ENCODE measurements at regions not wholly inside any gene's neighbourhood (a gene's known extent, or its start where the extent isn't known, plus 50 kb on each side); places are given as distances from the start of the nearest gene placed in this dataset.

GRCh38 chr4:100086766-100087431 lies 103.4 kb downstream of the DDIT4L start:
- Histone ChIP-seq H3K9me1 (replicated peaks; ENCODE audit: control insufficient read depth, extremely low read depth, insufficient read depth, low read length) (no peaks in the 10 kb centered on the region), H2AFZ (ENCODE audit: low read depth, low read length) (no peak overlapping the region), H3K36me3 (ENCODE audit: control insufficient read depth in 2 of 2, extremely low read depth in 1 of 2, insufficient read depth in 2 of 2, low read length in 2 of 2) (no peaks in the 10 kb centered on the region), H4K20me1 (replicated peaks; ENCODE audit: control insufficient read depth, extremely low read depth, insufficient read depth, low read length) (no peaks in the 10 kb centered on the region), H3K27me3 (ENCODE audit: control insufficient read depth in 2 of 2, insufficient read depth in 2 of 2, low read length in 2 of 2) (no peaks in the 10 kb centered on the region), H3K4me1 (ENCODE audit: control insufficient read depth, extremely low read depth, insufficient read depth, low read length) (no peaks in the 10 kb centered on the region), H3K4me3 (replicated peaks in 1 of 3; ENCODE audit: insufficient read depth in 1 of 3, low read depth in 1 of 3, low read length in 3 of 3) (no peak overlapping the region), H3K79me2 (ENCODE audit: control insufficient read depth, insufficient read depth, low read length) (no peaks in the 10 kb centered on the region), H3K27ac (ENCODE audit: insufficient read depth, low read depth, low read length) (no peak overlapping the region), H3K4me2 (ENCODE audit: insufficient read depth, low read length) (no peak overlapping the region), H3K9ac (replicated peaks; ENCODE audit: extremely low read depth, insufficient read depth, low read length) (no peak overlapping the region), H3K9me3 (replicated peaks; ENCODE audit: control insufficient read depth, insufficient read depth, low read length) (no peaks in the 10 kb centered on the region)
- intact Hi-C loops (cut with micrococcal nuclease), result no loop called here
- ChIA-PET CTCF (no interaction called here), POLR2A (no interaction called here)
- FAIRE-seq (no peak), DNase-seq (ENCODE audit: low read depth, low spot score) (no peak)
- dilution Hi-C loops (cut with MboI; ENCODE audit: extremely low pct_ligation_motif_present, low sequenced_read_pairs), result no loop called here
- no peak for TF ChIP-seq POLR2AphosphoS5 (IDR thresholded peaks at IDR 0.05; ENCODE audit: insufficient read depth, low read depth, low read length)
- no peak for TF ChIP-seq FOS (IDR thresholded peaks at IDR 0.05; ENCODE audit: borderline replicate concordance, insufficient read depth, low read length)
- no peak for TF ChIP-seq JUN (IDR thresholded peaks at IDR 0.05; ENCODE audit: borderline replicate concordance, insufficient read depth, insufficient read length, low read depth)
- TF ChIP-seq MYC (IDR thresholded peaks at IDR 0.05; ENCODE audit: low read depth, low read length), result no peak
- TF ChIP-seq GATA2 (IDR thresholded peaks at IDR 0.05; ENCODE audit: insufficient read depth, insufficient read length, low read depth, low read length), result no peak
- TF ChIP-seq CTCF (IDR thresholded peaks at IDR 0.05; ENCODE audit: extremely low read depth in 1 of 2, insufficient read depth in 1 of 2, low read depth in 1 of 2, low read length in 2 of 2), result no peak
- TF ChIP-seq POLR2A (IDR thresholded peaks at IDR 0.05; ENCODE audit: low read depth, low read length), result no peak
- no peak for TF ChIP-seq EZH2 (IDR thresholded peaks at IDR 0.05; ENCODE audit: borderline replicate concordance, low read depth, low read length, severe bottlenecking)
- TF ChIP-seq MAX (IDR thresholded peaks at IDR 0.05; ENCODE audit: insufficient read depth, insufficient read length), result no peak
- no TSS peak for BruUV-seq (replicated peaks)
